ENCODE measurements at regions not wholly inside any gene's neighbourhood (a gene's known extent, or its start where the extent isn't known, plus 50 kb on each side); places are given as distances from the start of the nearest gene placed in this dataset.

DNA sequence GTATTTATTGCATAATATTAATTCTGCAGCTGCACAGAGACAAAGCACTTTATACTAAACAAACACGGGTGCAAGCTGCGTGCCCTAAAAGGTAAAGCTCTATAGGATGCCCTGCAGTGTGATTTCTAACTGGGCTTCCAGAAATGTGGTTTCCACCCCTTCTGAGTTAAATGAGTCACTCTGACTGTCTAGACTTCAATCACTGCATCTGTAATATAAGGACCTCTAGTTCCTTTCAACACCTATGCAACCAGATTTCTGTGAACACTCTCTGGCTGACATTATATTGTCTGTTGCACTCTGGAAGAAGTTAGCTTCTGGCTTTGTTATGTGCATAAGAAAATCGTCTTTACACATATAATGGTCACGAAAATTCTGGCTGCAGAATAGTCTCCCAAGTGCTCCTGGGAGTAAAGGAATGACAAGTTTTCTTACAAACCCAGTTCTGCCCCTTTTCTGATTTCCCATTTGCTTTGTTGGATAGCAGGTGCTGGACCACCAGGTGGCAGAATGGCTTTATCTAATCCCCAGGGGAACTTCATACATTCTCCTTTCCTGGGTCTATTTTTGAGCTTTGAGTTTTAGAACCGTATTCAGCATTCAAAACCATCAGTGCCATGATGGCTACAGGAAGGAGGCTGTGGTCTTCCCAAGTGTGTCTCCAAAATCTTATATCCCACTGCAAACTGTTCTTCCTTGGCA lies 842.2 kb downstream of the STIM2 start:
- no peak overlapping the region for H3K4me3 ChIP-seq (ENCODE audit: low read depth, low read length)
- TF ChIP-seq, protein P1, sequence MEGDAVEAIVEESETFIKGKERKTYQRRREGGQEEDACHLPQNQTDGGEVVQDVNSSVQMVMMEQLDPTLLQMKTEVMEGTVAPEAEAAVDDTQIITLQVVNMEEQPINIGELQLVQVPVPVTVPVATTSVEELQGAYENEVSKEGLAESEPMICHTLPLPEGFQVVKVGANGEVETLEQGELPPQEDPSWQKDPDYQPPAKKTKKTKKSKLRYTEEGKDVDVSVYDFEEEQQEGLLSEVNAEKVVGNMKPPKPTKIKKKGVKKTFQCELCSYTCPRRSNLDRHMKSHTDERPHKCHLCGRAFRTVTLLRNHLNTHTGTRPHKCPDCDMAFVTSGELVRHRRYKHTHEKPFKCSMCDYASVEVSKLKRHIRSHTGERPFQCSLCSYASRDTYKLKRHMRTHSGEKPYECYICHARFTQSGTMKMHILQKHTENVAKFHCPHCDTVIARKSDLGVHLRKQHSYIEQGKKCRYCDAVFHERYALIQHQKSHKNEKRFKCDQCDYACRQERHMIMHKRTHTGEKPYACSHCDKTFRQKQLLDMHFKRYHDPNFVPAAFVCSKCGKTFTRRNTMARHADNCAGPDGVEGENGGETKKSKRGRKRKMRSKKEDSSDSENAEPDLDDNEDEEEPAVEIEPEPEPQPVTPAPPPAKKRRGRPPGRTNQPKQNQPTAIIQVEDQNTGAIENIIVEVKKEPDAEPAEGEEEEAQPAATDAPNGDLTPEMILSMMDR (IDR thresholded peaks at IDR 0.05; ENCODE audit: low read depth, low read length), result no peak

DNA sequence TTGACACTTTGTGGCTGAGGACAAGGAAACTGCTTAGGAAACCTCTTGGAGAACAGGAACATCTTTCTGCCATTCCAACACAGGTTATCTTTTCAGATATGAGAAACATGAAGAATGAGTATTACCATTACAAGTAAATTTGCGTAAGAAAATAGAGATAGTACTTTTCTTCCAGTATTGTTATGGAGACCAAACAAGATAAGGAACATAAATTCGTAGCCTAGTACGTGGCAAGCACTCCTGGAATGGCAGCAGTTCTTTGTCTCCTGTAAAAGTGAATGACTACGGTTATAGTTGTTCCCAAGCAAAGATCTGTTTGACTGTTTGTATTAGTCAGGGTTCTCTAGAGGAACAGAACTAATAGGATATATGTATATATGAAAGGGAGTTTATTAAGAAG lies 843.1 kb downstream of the STIM2 start:
- TF ChIP-seq, protein P1 (IDR thresholded peaks at IDR 0.05; ENCODE audit: low read depth, low read length), result no peak
- H3K4me3 ChIP-seq (ENCODE audit: low read depth, low read length), result no peak overlapping the region

DNA sequence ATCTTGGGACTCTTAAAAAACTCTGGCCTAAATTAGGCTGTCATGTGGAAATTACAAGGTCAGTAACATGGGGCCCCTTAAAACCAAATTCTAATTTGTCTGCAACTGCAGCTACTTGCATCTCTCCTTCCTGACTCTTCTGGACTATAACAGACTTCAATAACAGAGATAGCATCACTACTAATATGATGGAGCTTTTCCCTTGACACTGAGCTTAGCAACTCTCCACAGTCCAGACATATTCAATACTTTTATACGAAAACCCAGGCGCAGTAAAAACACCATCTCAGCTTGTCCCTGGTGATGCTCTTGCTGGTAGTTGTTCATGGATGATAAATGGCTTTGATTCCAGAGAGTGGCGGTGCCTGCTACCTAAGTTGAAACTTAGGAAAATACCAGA lies 850.4 kb downstream of the STIM2 start:
- H3K4me3 ChIP-seq (ENCODE audit: low read depth, low read length), result no peak overlapping the region
- TF ChIP-seq, protein P1 (IDR thresholded peaks at IDR 0.05; ENCODE audit: low read depth, low read length), result no peak

DNA sequence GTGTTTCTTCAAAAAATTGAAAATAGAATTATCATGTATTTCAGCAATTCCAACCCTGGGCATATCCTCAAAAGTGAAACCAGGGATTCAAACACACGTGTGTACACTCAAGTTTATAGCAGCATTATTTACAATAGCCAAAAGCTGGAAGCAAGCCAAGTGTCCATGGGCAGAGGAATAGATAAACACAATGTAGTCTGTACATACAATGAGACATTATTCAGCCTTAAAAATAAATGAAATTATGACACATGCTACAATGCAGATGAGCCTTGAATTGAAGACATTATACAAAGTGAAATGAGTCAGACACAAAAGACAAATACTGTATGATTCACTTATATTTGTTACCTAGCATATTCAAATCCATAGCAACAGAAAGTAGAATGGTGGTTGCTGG lies 853.4 kb downstream of the STIM2 start:
- H3K4me3 ChIP-seq (ENCODE audit: low read depth, low read length), result no peak overlapping the region
- TF ChIP-seq, protein P1 (IDR thresholded peaks at IDR 0.05; ENCODE audit: low read depth, low read length), result no peak

DNA sequence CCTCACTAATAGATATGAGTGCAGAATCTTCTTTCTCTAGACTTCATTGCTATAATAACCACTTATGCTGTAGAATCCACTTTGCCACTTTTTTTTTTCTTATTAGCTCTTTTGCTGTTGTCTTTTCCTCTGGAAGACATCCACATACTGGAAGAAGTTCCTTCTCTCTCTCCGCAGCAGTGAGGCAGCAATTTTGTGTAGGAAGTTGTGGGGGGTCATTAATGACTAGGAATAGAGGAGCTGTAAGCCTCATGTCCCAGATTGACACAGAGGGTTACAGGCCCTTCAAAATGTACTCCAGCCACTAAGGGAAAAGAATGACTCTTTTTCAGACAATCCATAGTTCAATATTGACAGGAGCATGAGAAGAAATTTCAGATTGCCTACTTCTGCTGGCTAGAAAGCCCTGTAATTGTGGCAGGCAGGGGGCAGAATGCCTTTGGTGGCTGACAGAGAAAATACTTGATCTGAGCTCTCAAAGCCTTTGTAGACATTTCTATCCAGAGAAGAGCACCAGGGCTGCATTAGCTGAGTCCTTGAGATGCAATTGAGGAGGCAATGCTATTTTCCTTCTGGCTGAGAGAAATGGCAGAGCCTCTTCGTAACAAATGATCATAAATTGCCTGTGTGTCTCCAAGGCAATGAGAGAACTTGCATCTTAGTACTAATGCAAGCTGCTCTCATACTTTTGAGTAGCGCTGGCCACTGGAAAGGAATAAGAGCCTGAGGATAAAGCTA lies 856.2 kb downstream of the STIM2 start:
- TF ChIP-seq, protein P1 (IDR thresholded peaks at IDR 0.05; ENCODE audit: low read depth, low read length), result no peak
- no peak overlapping the region for H3K4me3 ChIP-seq (ENCODE audit: low read depth, low read length)

DNA sequence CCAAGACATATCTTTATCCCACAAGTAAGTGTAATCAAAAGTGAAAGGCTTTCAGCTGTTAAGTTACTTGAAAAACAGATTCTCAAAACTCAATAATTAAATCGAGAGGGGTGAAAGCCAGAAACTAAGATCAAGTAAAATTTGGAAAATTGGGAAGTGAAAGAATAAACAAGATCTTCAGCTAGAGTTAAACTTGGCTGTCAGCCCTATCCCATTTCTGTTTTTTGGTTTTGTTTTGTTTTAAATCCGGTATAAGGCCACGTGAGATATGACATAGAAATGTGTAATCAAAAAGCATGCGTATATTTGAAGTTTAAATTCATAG lies 856.8 kb downstream of the STIM2 start:
- TF ChIP-seq, protein P1 (IDR thresholded peaks at IDR 0.05; ENCODE audit: low read depth, low read length), result no peak
- H3K4me3 ChIP-seq (ENCODE audit: low read depth, low read length), result no peak overlapping the region

DNA sequence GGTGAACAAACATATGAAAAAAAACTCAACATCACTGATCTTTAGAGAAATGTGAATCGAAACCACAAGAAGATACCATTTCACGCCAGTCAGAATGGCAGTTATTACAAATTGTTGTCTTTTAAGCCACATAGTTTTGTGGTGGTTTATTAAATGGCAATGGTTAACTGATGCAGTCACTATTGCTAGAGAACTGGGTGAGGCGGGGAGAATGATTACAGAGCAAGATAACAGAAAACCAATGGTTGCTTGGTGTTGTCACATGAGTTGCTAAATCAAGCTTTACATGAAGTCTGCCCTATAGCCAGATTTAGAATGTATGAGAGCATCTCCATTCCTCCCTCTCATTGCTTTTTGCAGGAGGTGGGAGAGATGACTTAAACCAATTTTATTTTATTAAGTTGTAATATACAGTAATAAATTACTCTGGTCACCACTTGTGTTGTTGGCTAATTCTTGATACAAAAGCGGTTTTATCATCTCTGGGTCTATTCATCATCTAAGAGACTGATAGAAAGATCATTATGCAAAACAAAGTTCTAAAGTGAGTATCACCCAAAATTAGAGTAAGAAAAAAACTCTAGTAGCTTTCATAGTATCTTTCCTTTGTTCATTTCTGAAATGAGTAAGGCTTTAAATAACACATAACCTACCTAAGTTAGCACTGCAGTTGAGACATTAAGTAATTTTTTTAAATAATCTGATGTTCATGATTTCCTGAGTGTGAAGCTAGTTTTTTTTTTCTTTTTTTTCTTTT lies 859.5 kb downstream of the STIM2 start:
- no peak overlapping the region for H3K4me3 ChIP-seq (ENCODE audit: low read depth, low read length)
- TF ChIP-seq, protein P1 (IDR thresholded peaks at IDR 0.05; ENCODE audit: low read depth, low read length), result no peak

Measured in WI38 (cell line).